HG02678 (cell line): ENCODE measurements at regions not wholly inside any gene's neighbourhood (a gene's known extent, or its start where the extent isn't known, plus 50 kb on each side); places are given as distances from the start of the nearest gene placed in this dataset.
"Not testable (repeated sequence)": the region's sequence is repeated elsewhere in the genome, so short reads cannot be mapped to it uniquely, and the experiment has no call there.

Experiments
- ATAC-seq: cut with Tn5 transposase; IDR thresholded peaks from one replicate; pipeline ENCODE4 v1.9.1; 2021; ENCODE audit warnings: mild to moderate bottlenecking, moderate library complexity; ENCODE audit not compliant: unreplicated experiment

DNA sequence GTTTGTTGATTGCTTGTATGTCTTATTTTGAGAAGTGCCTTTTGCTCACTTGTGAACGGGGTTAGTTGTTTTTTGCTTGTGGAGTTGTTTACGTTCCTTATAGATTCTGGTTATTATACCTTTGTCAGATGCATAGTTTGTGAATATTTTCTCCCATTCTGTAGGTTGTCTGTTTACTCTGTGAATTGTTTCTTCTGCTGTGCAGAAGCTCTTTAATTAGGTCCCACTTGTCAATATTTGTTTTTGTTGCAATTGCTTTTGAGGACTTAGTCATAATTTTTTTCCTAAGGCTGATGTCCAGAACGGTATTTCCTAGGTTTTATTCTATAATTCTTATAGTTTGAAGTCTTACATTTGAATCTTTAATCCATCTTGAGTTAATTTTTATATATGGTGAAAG is 285.3 kb upstream of the GADL1 start:
- ATAC-seq = no peak

- ATAC-seq = no peak
These were observed 285.8 kb upstream of the GADL1 start for GRCh38 chr3:31180274-31180673.

- no peak for ATAC-seq
These were observed 287.2 kb upstream of the GADL1 start for GRCh38 chr3:31181661-31182060.

DNA sequence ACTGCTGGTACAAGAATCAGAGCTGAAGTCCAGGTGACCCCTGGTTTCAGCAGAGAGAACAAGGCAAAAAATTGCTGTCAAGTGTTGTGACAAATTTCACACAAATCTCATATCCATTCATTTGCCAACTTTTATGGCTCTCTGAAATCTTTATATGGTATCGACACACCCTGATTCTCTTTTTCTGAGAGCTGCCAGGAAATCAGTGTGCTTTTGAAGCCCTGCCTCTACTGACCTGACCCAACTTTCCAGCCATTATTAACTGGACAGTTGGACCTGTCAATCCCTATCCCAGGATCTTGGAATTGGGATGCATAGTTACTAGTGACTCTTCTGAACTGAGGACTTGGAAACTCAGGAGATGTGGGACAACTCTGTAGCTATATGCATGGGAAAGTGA is 288.2 kb upstream of the GADL1 start:
- no peak for ATAC-seq

DNA sequence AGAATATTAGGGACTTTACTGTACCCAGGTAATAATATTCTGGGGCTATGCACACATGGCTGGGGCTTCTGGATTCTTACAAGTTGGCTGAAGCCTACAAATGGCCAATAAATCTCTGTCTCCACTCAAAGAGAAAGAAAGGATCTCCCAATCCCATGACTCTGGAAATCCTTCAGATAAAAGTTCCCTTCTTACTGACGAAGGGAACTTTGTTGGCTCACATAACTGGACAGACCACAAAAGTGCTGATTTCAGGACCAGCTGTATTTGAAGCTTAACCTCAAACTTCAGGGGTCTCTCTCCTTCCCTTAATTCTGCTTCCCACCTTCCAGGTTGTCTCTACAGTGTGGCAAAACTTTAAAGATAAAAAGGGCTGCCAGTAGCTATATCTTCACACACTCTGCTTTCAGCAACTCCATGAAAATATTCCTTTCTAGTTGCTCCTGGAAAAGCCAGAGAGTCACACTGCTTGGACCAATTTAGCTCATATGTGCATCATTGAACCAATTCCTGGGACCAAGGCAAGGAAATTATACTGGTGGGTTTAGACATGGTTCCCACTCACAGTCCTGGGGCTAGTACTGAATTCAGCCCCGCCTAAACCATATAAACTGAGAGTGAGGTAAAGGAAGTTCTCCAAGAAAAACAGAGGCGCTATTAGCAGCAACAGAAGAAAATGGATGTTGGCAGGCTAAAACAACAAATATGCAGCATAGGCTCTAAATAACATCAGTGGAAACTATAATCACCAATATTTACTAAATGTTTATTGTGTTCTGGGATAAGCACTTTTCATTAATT is 290.0 kb upstream of the GADL1 start:
- no peak for ATAC-seq

DNA sequence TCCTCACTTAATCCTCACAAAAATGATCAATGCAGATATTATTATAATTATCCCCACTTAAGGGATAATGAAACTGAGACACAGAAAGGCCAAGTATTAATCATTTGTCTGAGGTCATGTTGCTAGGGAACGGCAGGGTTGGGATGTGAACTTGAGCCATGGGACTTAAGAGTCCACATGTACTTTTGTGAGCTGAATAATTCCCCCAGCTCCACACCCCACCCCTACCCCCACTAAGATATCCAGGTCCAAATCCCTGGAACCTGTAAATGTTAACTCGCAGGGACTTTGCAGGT is 290.5 kb upstream of the GADL1 start:
- ATAC-seq = no peak

DNA sequence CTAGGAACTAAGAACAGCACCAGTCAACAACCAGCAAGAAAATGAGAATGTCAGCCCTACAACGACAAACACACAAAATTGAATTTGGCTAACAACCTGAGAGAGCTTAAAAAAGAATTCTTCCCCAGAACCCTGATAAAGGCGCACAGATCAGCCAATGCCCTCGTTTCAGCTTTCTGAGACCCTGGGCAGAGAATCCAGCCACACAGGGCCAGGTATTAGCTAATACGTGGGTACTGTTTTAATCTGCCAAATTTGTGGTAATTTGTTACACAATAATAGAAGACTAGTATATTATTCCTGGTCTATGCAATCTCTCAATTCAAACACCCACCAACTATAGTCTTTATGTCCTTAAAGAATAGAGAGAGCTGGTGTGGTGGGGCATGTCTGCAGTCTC is 291.6 kb upstream of the GADL1 start:
- no peak for ATAC-seq

DNA sequence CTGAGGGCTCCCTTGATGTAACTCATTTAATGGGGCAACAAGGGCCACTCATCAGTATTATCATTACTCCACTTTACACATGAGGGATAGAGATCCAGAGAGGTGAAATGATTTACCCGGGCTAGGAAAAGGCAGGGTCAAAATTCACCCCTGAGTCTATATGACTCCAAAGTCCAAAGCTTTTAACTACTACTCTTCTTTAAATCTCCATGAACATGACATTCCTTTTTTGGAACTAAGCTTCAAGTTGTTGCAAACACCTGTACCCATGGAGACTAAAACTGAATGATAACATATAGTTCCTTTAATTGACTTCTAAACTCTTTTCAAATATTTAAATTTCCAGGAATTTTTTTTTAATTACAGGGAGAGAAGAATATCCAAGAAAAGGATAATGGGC is 292.9 kb upstream of the GADL1 start:
- no peak for ATAC-seq

DNA sequence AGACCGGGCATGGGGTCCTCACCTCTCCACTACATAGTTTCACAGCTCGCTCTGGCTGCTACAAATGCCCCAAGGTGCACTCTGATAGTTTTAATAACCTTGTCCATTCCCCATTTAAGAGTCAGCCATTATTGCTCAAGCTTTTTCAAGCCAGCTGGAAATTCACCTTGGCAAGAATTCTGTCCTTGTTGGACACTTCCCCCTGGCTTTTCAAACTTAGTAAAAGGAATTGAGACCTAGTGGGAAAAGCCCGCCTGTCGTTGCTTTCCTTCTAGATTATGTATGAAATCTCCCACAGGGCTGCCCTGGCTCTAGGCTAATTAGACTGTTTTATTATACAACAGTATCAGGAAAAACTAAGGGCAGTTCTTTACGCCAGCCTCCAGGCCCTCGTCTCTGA is 293.7 kb upstream of the GADL1 start:
- no peak for ATAC-seq

GRCh38 chr3:31189330-31189729 is 294.9 kb upstream of the GADL1 start:
- ATAC-seq = no peak

GRCh38 chr3:31189971-31190370 is 295.5 kb upstream of the GADL1 start:
- no peak for ATAC-seq

GRCh38 chr3:31191354-31191753 is 296.9 kb upstream of the GADL1 start:
- ATAC-seq = no peak

GRCh38 chr3:31193429-31193828 is 299.0 kb upstream of the GADL1 start:
- no peak for ATAC-seq

DNA sequence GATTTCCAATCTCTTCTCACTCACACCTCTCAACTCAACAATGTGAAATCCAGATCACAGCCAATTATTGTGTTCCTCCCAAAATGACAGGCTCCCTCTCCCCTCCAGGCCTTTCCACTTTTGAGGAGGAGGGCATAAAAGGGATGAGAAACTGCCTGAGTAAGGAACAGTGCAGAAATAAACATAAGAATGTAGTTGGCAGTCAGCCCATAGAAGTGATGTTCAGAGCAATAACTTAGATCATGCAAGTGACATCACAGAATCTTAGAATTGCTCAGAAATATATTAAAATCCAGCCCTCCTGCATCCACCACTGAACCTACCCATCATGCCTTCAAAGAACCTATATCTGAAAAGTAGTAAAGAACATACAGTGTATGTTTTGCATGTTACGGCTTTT is 299.4 kb upstream of the GADL1 start:
- no peak for ATAC-seq

GRCh38 chr3:31196261-31196660 is 301.8 kb upstream of the GADL1 start:
- no peak for ATAC-seq

DNA sequence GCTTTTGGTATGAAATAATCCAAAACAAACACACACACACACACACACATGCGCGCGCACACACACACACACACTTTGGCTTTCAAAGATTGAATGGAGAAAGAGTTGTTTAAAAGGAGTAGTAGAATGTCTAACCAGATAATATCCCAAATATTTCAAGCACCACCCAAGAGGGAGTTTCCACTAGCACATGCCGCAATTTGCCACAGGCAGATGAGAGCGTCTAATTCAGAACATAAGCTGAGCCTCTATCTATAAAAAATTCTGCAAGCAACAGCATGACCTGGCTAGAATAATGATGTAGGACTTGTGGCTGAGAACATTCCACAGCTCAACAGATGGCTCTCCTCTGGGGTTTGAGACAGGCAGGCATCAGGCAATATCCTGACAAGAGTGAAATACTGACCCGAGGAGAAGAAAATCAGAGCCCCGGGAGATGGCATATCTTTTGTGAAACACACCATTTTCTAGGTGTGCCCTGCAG is 302.5 kb upstream of the GADL1 start:
- no peak for ATAC-seq

DNA sequence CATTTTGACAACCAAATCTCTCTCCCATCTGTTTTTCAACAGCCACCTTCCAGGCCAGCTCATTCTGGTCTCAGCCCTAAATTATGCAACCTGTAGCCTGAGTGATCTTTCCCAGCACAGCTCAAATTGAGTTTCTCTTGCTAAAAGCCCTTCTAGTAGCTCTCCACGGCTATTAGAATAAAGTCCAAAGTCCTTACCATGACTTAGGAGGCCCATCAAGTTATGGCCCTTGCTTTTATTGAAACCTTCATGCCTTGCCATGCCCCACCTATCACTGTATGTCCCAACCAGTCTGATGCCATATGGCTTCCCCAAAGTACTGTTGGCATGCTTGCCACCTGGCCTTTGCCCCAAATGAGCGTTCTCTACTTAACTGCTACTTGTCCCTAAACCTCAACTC is 303.5 kb upstream of the GADL1 start:
- ATAC-seq = no peak

DNA sequence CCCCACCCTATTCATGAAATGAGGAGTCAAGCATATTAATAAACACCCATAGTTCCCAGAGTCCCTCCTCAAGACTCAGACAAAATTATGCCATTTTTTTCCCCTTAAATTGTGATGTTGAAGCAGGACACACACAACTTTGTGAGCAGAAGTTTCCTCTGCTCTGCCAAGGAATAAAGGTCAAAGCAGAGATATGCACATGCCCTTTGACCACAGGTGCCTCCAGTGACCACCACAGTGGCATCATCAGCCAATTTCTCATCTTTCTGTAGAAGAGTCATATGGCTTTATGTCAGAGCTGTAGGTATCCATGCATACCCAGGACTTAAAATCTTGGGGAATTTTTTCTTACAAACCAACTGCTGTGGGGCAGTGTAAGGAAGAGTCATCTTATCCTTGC is 304.4 kb upstream of the GADL1 start:
- ATAC-seq = no peak

GRCh38 chr3:31203960-31204795 is 309.7 kb upstream of the GADL1 start:
- ATAC-seq = no peak

- ATAC-seq = not testable (repeated sequence)
These were observed 310.3 kb upstream of the GADL1 start for GRCh38 chr3:31204796-31205056.

- ATAC-seq = no peak
These were observed 315.7 kb upstream of the GADL1 start for GRCh38 chr3:31210068-31210645.

DNA sequence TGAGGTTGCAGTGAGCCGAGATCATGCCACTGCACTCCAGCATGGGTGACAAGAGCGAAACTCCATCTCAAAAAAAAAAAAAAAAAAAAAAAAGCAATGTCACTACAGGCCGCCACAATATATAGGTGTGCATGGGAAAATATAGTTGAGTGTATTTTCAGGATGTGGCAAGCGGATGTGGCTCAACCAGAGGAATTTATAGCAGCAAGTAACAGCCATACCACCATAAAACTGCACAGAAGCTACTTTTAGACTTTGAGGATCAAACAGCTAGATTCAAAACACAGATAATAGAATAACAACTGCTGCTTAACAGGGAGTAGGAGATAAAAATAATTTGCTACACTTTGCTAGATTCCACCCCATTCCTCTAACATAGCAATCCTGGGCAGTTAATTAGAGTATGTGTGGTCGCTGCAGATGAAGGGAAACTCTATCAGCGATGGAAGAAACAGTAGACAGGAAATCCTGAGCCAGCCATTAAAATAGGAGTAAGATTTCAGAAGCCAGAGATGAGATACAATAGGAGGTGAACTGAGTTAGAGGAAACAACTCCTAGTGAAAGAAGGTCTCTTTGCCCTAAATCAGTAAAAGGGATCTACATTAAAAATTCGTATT is 318.7 kb upstream of the STT3B start:
- ATAC-seq = peak; percentile 73
